Calu3 (cell line): ENCODE measurements at regions not wholly inside any gene's neighbourhood (a gene's known extent, or its start where the extent isn't known, plus 50 kb on each side); places are given as distances from the start of the nearest gene placed in this dataset.

Source experiments
- BruUV-seq: library from RNA; stranded (reverse); fragments of 400-500 nt; replicated peaks from 2 replicates; lab custom pipeline; 2021; lab: Mats Ljungman, UMichigan
- CTCF ChIA-PET: fragments of 300-600 bp; sonication (Branson Sonifier 250); formaldehyde crosslinking; loops from one replicate; lab custom pipeline; 2022; ENCODE audit warnings: antibody characterized with exemption; lab: Charles Lee
- DNase-seq: peaks from one replicate; pipeline ENCODE4 v3.0.0; 2022
- H3K27ac Mint-ChIP-seq: one replicate; pipeline ENCODE4 v1.8.0; 2022; ENCODE audit warnings: mixed read lengths; ENCODE audit not compliant: unreplicated experiment
- H3K27me3 Mint-ChIP-seq: one replicate; pipeline ENCODE4 v1.8.0; 2022; ENCODE audit warnings: mixed read lengths; ENCODE audit not compliant: unreplicated experiment
- H3K36me3 Mint-ChIP-seq: one replicate; pipeline ENCODE4 v1.8.0; 2022; ENCODE audit warnings: mild to moderate bottlenecking, moderate library complexity, mixed read lengths; ENCODE audit not compliant: insufficient read depth, unreplicated experiment
- H3K4me1 Mint-ChIP-seq: one replicate; pipeline ENCODE4 v1.8.0; 2022; ENCODE audit warnings: mild to moderate bottlenecking, low read depth, mixed read lengths; ENCODE audit not compliant: unreplicated experiment
- H3K4me3 Mint-ChIP-seq: one replicate; pipeline ENCODE4 v1.8.0; 2022; ENCODE audit warnings: mild to moderate bottlenecking, low read depth, moderate library complexity, mixed read lengths; ENCODE audit not compliant: unreplicated experiment
- H3K9me3 Mint-ChIP-seq: one replicate; pipeline ENCODE4 v1.8.0; 2022; ENCODE audit warnings: low read depth, mixed read lengths; ENCODE audit not compliant: unreplicated experiment
- CTCF ChIP-seq: fragments of 200-600 bp; IDR thresholded peaks from one replicate; pipeline ENCODE4 v1.8.0; 2022; ENCODE audit warnings: antibody characterized with exemption; ENCODE audit not compliant: unreplicated experiment
- intact Hi-C: fragments of 100-400 bp; cut with micrococcal nuclease; formaldehyde crosslinking; loops from one replicate; pipeline ENCODE4 v1.10.0; 2022; ENCODE audit not compliant: unreplicated experiment

DNA sequence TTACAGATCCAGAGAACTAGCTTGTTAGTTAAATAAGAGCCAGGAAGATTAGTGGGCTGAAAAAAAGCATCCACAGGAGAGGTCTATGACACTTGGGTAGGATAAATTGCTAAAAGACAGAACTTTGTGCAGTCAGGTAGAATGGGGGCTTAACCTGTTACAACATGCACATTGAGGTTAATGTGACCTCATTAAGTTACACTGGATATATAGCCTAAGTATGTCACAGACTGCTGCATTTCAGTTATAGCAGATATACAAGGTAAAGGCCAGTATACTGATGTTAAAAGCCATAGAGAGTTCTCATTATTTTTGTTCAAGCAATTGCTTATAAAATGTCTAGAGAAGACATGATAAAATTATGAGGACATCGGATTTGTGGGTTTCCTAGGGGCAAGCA lies 1179.9 kb upstream of the PCDH9 start:
- Mint-ChIP-seq H3K4me1 (no peaks in the 10 kb centered on the region), H3K9me3 (no peaks in the 10 kb centered on the region), H3K27me3 (no peaks in the 10 kb centered on the region), H3K4me3 (no peak overlapping the region), H3K27ac (no peak overlapping the region), H3K36me3 (no peaks in the 10 kb centered on the region)
- no TSS peak for BruUV-seq
- intact Hi-C loops = no loop called here
- TF ChIP-seq CTCF = no peak
- CTCF ChIA-PET = no interaction called here
- DNase-seq = no peak

GRCh38 chr13:68390987-68391386 lies 1160.9 kb upstream of the PCDH9 start:
- intact Hi-C loops = no loop called here
- no peak overlapping the region for H3K4me3 Mint-ChIP-seq
- CTCF ChIA-PET = no interaction called here

DNA sequence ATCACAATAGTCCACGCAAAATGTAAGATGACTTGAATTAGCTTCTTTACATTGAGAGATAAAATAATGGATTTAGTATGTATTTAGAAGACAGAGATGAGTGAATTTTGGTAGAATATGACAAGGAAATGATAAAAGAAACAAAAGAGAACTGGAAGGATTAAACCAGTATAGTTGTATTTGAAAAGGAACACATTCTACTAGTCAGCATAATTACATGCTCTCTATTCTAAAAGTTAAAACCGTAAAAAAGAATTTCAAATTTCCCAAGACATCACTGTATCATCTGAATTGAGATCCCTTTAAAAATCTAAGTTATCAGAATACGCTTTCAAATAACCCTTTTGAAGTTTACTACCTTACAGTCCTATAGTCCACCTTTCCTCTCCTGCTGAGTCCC lies 1156.7 kb upstream of the PCDH9 start:
- H3K4me1 Mint-ChIP-seq = no peaks in the 10 kb centered on the region
- H3K27me3 Mint-ChIP-seq = no peaks in the 10 kb centered on the region
- no peak for DNase-seq
- no peaks in the 10 kb centered on the region for H3K9me3 Mint-ChIP-seq
- BruUV-seq = no TSS peak
- no peaks in the 10 kb centered on the region for H3K36me3 Mint-ChIP-seq
- H3K27ac Mint-ChIP-seq = no peak overlapping the region
- intact Hi-C loops = no loop called here
- CTCF ChIA-PET = no interaction called here
- no peak overlapping the region for H3K4me3 Mint-ChIP-seq
- TF ChIP-seq CTCF = no peak

More at GRCh38 chr13:68390987-68391386, 1160.9 kb upstream of the PCDH9 start:
- no peak for TF ChIP-seq CTCF
- no peak for DNase-seq
- Mint-ChIP-seq H3K36me3 (no peaks in the 10 kb centered on the region), H3K9me3 (no peaks in the 10 kb centered on the region), H3K27ac (no peak overlapping the region), H3K4me1 (no peaks in the 10 kb centered on the region), H3K27me3 (no peaks in the 10 kb centered on the region)
- BruUV-seq = no TSS peak

DNA sequence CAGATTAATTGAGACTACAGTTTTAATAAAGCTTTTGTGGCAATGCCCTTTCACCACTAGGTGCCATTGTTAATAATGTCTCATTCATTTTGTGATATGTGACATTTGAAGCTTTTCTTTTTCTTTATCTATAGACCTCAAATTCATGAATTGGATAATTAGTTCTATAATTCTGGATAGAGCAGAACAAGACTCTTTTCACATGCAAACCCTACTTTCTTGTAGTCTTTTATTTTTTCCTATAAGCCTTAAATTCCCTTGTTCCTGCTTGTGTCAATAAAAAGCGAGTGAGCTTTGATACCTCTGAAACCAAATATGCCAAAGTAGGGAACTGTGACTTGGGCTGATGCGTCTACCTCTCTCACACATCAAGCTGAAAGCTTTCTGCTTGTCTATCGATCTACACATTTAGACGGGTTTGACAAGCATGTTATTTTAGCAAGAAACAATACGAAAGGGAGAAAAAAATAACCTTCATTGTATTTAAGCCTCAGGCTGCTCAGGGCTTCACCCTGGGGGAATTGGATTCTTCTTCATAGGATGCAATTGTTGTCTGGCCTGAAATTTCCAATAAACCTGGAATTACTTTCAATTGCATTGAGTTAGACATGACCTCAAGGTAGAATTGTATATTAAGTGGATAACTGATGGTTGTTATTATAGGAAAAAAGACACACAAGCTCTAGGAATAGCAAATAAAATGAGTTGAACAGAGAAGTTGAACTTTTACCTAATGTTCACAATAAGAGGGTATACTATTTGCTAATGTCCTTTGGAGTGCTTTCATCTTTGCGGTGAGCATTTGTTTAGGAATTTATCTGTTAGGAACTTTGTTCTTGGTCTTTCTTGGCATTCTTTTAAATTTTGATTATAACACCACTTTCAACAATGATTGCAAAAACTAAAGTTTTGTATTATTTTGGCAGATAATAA lies 1150.2 kb upstream of the PCDH9 start:
- H3K4me3 Mint-ChIP-seq = no peak overlapping the region
- intact Hi-C loops = no loop called here

More for the DNA sequence above, 1150.2 kb upstream of the PCDH9 start:
- no peaks in the 10 kb centered on the region for H3K27me3 Mint-ChIP-seq
- no peak overlapping the region for H3K27ac Mint-ChIP-seq
- peaks cover 4% of the 10 kb centered on the region for H3K9me3 Mint-ChIP-seq
- no peak for TF ChIP-seq CTCF
- CTCF ChIA-PET = no interaction called here
- no TSS peak for BruUV-seq
- no peaks in the 10 kb centered on the region for H3K36me3 Mint-ChIP-seq
- DNase-seq = no peak
- H3K4me1 Mint-ChIP-seq = no peaks in the 10 kb centered on the region
